HG02642 (cell line): ENCODE measurements at regions not wholly inside any gene's neighbourhood (a gene's known extent, or its start where the extent isn't known, plus 50 kb on each side); places are given as distances from the start of the nearest gene placed in this dataset.
A peak's percentile ranks its signal among the peaks of the same experiment; 100 is the strongest.
"Not testable (repeated sequence)": the region's sequence is repeated elsewhere in the genome, so short reads cannot be mapped to it uniquely, and the experiment has no call there.

ENCODE experiments used
- ATAC-seq: cut with Tn5 transposase; IDR thresholded peaks from one replicate; pipeline ENCODE4 v1.9.1; 2021; ENCODE audit warnings: mild to moderate bottlenecking; ENCODE audit not compliant: unreplicated experiment, poor library complexity

DNA sequence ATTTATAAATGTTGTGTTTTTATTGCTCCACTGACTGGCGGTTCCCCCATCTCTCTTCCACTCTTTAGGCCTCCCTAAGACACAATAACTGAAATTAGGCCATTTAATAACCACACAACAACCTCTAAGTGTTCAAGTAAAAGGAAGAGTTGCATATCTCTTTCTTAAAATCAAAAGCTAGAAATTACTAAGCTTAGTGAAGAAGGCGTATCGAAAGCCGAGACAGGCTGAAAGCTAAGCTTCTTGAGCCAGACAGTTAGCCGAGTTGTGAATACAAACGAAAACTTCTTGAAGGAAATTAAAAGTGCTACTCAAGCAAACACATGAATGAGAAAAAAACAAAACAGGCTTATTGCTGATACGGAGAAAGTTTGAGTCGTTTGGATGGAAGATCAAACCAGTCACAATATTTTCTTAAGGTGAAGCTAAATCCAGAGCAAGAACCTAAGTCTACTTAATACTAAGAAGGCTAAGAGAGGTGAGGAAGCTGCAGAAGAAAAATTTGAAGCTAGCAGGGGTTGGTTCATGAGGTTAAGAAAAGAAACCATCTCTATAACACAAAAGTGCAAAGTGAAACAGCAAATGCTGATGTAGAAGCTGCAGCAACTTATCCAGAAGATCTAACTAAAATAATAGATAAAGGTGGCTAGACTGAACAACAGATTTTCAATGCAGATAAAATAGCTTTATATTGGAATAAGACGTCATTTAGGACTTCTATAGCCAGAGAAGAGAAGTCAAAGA, 194.0 kb upstream of the TTC29 start:
- no peak for ATAC-seq

DNA sequence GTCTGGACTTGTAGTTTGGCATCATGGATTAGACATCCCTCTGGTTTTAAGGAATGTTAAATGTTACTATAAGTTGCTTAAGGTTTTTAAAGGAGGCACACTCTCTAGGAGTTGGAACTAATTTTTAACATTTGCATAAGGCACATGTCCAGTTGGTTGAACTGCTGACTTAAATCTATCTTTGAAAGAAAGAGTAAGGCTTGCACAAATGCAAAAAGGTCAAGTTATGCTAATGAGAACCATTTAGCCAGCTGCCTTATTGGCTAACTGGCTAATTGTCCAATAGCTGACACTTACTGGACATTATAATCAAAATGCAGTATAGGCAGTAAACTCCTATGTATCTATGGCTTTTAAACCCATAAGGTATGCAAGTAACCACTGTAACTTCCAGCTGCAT, 206.1 kb upstream of the TTC29 start:
- ATAC-seq = no peak

- no peak for ATAC-seq
Observed at GRCh38 chr4:147157860-147158701, 212.4 kb upstream of the TTC29 start.

GRCh38 chr4:147160908-147161513, 215.3 kb upstream of the TTC29 start:
- ATAC-seq = peak; percentile 88

GRCh38 chr4:147163311-147163710, 217.6 kb upstream of the TTC29 start:
- ATAC-seq = no peak

- ATAC-seq = not testable (repeated sequence)
Observed at GRCh38 chr4:147168200-147168599, 222.5 kb upstream of the TTC29 start.

DNA sequence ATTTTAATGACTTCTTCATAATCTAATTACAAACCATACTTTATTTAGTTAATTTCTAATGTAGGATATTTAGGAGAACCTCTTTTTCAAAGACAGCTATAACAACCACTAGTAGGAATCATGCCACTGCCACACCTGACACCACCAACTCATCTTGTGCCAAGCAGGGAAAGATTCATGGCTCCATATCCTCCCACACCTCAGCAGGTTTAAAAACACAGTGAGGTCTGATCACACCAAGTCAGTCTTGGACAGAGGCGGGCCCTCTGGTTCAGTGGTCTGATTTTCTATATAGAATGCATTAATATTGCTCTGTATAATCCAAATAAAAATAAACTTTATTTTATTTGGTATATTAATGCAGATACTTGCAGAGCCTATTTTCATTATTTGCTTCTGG, 227.7 kb upstream of the TTC29 start:
- ATAC-seq = no peak

- ATAC-seq = no peak
Observed at GRCh38 chr4:147173797-147174432, 228.3 kb upstream of the TTC29 start.

GRCh38 chr4:147174591-147174990, 228.9 kb upstream of the TTC29 start:
- ATAC-seq = no peak

- no peak for ATAC-seq
Observed at GRCh38 chr4:147175460-147176025, 229.9 kb upstream of the TTC29 start.

- ATAC-seq = no peak
Observed at GRCh38 chr4:147182041-147182440, 236.4 kb upstream of the TTC29 start.

DNA sequence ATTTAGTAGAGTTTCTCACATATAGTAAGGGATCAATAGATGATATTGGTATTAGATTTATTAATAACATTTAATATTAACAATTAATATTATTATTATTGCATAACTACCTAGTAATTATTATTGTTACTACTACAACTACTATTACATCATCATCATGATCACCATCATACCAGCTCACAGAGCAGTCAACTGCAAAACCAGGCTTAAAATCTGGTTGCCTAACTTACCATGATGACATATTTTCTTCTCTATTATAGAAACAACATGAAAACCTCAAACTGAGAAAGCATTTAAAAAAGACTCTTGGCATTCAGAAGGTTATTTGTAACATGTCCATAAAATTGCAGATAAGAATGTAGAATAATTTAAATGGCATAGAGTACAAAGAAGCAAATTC, 247.0 kb upstream of the TTC29 start:
- ATAC-seq = no peak

DNA sequence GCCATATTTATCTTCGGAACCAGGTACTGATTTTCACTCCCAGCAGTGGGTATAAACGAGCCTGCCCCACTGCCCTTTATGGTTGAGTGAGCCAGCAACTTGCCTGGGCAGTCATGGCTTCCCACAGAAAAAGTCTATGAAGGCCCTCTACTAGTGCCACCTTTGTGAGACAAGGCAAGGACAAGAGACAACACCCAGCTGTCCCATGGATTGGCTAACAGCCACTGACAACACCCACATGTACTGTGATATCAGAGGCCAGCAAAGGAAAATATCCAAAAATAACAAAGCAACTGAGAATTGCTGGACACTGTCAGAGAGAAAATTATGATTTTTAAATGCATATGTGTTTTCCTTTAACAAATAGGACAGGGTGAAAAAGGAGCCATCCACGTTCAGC, 248.4 kb upstream of the TTC29 start:
- no peak for ATAC-seq

DNA sequence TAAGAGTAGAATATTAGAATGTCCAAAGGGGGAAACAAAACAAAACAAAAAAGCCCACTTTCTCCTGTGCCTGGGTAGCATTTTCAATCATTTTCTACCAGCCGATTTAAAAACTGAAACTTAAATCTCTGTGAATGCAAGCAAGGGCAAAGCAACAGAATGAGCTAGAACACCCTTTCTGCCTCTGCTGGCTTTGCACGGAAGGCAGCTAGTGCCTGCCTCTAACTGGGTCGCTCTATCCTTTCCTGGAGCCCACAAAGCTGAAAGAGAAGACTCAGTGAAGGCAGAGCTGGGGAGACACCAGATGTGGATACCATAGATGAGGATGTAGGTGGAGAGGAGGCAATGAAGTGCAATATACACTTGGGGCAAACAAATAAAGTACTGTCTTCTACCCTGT, 248.9 kb upstream of the TTC29 start:
- no peak for ATAC-seq

- ATAC-seq = no peak
Observed at GRCh38 chr4:147195386-147195785, 249.7 kb upstream of the TTC29 start.

DNA sequence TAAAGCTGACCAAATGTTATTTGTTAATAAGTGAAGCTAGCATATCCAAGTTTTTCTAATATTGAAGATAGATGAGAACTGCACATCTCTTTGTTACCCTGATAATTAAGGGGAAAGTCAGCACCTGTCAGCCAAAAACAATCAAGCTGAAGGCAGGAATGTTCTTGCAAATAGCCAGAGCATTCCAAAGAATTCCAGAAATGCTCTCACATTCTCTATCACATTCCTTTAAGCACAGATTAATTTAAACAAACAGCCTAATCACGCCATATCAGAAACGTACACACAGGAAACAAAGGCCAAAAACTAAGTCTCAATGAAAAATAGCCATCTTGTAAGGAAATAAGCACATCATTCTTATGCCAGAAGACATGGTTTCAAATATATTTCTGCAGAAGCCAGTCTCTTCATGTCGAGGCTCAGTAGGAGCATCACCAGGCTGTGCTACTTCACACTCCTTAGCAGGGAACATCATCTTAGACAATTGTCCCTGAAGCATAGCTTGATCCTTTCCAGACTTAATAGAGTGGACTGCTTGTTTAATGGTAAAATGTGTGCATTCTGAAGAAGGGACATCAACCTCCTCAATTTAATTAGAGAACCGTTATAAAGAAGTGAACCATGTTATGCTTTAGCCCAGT, 252.9 kb upstream of the TTC29 start:
- ATAC-seq = no peak

- ATAC-seq = no peak
Observed at GRCh38 chr4:147201016-147201415, 255.4 kb upstream of the TTC29 start.

DNA sequence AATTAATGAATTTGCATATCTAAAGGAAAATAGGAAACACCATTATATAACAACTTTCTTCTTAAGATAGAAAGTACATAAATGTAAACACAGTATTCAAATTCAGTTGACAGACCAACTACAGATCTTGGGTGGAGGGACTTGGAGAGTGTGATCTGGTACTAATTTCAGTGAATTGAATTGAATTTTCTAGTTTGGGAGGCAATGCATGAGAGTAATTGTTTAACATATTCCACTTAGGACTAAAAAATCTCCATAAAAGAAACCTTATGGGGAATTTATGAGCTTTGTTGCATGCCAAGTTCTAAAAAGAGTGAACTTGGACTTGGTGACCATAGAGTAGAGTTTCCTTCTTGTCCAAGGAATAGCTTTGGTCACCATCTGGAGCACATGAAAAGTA, 261.1 kb upstream of the TTC29 start:
- no peak for ATAC-seq

DNA sequence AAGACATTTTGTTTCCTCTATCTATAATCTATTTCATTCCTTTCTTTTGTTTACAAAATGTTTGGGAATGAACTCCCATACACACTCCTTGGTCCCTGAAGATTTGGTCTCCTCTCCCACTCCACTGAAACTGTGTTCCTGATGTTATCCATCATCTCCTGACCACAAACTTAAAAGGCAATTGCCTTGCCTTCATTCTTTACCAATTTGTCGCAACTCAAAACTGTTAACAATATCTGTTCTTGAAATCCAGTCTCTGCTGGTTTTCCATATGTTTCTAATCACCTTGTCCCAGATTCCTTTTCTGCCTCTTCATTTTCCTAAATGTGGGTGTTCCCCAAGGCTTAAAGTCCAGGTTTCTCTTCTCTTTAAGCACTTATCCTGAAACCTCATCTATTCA, 262.2 kb upstream of the TTC29 start:
- no peak for ATAC-seq

- ATAC-seq = no peak
Observed at GRCh38 chr4:147217655-147218054, 263.2 kb upstream of the EDNRA start.
